Chondrocyte (in vitro differentiated cells): ENCODE measurements at regions not wholly inside any gene's neighbourhood (a gene's known extent, or its start where the extent isn't known, plus 50 kb on each side); places are given as distances from the start of the nearest gene placed in this dataset.

Experiments
- DNase-seq: peaks from one replicate; pipeline ENCODE4 v3.0.0; 2021; ENCODE audit warnings: mixed read lengths, low spot score
- H3K27ac Mint-ChIP-seq: one replicate; pipeline ENCODE4 v1.8.0; 2021; ENCODE audit warnings: mild to moderate bottlenecking, moderate library complexity, mixed read lengths; ENCODE audit not compliant: unreplicated experiment
- H3K27me3 Mint-ChIP-seq: 2 replicates; pipeline ENCODE4 v1.8.0; 2021; ENCODE audit warnings: low read depth, mixed read lengths
- H3K36me3 Mint-ChIP-seq: 2 replicates; pipeline ENCODE4 v1.8.0; 2021; ENCODE audit warnings: low read depth, mixed read lengths
- H3K4me1 Mint-ChIP-seq: 2 replicates; pipeline ENCODE4 v1.8.0; 2021; ENCODE audit warnings: low read depth, mild to moderate bottlenecking, mixed read lengths
- H3K4me3 Mint-ChIP-seq: one replicate; pipeline ENCODE4 v1.8.0; 2021; ENCODE audit warnings: mild to moderate bottlenecking, moderate library complexity, mixed read lengths; ENCODE audit not compliant: unreplicated experiment
- H3K9me3 Mint-ChIP-seq: 2 replicates; pipeline ENCODE4 v1.8.0; 2021; ENCODE audit warnings: low read depth, mixed read lengths
- CTCF ChIP-seq: fragments of 200-600 bp; sonication (generic); IDR thresholded peaks from 2 replicates; pipeline ENCODE4 v1.5.0; 2021; ENCODE audit warnings: antibody characterized with exemption, mild to moderate bottlenecking, moderate library complexity

DNA sequence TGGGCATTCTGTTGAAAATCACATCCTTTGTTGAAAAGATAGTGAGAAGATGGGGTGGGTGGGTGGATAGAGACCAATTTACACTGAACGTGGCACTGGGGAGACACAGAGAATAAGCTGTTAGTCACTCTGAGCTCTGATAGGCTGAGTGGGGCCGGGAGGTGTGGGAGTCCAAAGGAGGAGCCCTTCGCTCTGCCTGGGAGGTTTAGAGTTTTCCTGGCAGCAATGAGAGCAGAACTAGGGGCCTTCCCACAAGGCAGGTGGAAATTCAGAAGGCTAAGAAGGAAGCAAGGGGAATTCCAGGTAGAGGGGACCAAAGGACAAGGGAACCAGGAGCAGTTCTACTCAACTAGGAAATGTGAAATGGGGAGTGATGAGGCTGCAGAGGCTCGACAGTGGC lies 272.7 kb downstream of the RPLP1 start:
- H3K27me3 Mint-ChIP-seq: peaks cover 27% of the 10 kb centered on the region
- peaks cover 2% of the 10 kb centered on the region for H3K9me3 Mint-ChIP-seq
- peaks cover 2% of the 10 kb centered on the region for H3K36me3 Mint-ChIP-seq
- no peak for DNase-seq
- TF ChIP-seq CTCF: no peak
- H3K4me3 Mint-ChIP-seq: no peak overlapping the region
- H3K4me1 Mint-ChIP-seq: peaks cover 17% of the 10 kb centered on the region
- H3K27ac Mint-ChIP-seq: no peak overlapping the region

DNA sequence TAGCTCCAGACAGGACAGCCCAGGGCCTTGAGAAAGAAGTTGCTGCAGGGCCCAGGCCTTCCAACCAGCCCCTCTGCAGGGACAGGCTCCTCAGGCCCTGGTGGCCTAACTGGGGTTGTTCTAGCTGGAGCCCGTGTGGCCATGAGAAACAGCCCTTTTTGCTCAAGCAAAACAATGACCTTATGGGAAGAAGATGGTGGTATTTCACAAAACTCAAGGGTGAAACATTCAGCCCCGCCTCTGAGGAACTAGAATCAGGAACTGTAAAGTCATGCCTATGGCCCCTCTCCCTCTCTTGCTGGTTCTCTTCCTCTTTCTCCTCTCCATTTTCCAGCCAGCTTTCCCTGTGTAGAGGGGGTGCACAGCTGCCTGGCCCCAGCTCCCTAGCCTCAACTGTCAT lies 273.3 kb downstream of the RPLP1 start:
- Mint-ChIP-seq H3K9me3 (peaks cover 2% of the 10 kb centered on the region), H3K36me3 (peaks cover 2% of the 10 kb centered on the region), H3K27ac (no peak overlapping the region), H3K4me1 (peaks cover 15% of the 10 kb centered on the region), H3K27me3 (peaks cover 32% of the 10 kb centered on the region), H3K4me3 (no peak overlapping the region)
- no peak for DNase-seq
- TF ChIP-seq CTCF: no peak

- peaks cover 38% of the 10 kb centered on the region for H3K27me3 Mint-ChIP-seq
- H3K4me3 Mint-ChIP-seq: no peak overlapping the region
- H3K36me3 Mint-ChIP-seq: peaks cover 2% of the 10 kb centered on the region
- H3K27ac Mint-ChIP-seq: no peak overlapping the region
- TF ChIP-seq CTCF: no peak
- DNase-seq: no peak
- peaks cover 2% of the 10 kb centered on the region for H3K4me1 Mint-ChIP-seq
- H3K9me3 Mint-ChIP-seq: peaks cover 2% of the 10 kb centered on the region
Measured at GRCh38 chr15:69727121-69727924, 274.7 kb downstream of the RPLP1 start.

- H3K27me3 Mint-ChIP-seq: peaks cover 48% of the 10 kb centered on the region
- H3K4me1 Mint-ChIP-seq: peaks cover 2% of the 10 kb centered on the region
- H3K36me3 Mint-ChIP-seq: peaks cover 2% of the 10 kb centered on the region
- no peak overlapping the region for H3K4me3 Mint-ChIP-seq
- peaks cover 2% of the 10 kb centered on the region for H3K9me3 Mint-ChIP-seq
- DNase-seq: no peak
- no peak overlapping the region for H3K27ac Mint-ChIP-seq
- TF ChIP-seq CTCF: peak; percentile 86
Measured at GRCh38 chr15:69729167-69729748, 276.6 kb downstream of the RPLP1 start.

GRCh38 chr15:69730281-69731080 lies 277.9 kb downstream of the RPLP1 start:
- DNase-seq: no peak
- H3K4me3 Mint-ChIP-seq: no peak overlapping the region
- peaks cover 39% of the 10 kb centered on the region for H3K27me3 Mint-ChIP-seq

More at GRCh38 chr15:69730281-69731080, 277.9 kb downstream of the RPLP1 start:
- Mint-ChIP-seq H3K4me1 (peaks cover 6% of the 10 kb centered on the region), H3K27ac (no peak overlapping the region), H3K9me3 (peaks cover 2% of the 10 kb centered on the region), H3K36me3 (no peaks in the 10 kb centered on the region)
- TF ChIP-seq CTCF: no peak
